MM.1S (cell line): ENCODE measurements at regions not wholly inside any gene's neighbourhood (a gene's known extent, or its start where the extent isn't known, plus 50 kb on each side); places are given as distances from the start of the nearest gene placed in this dataset.

ENCODE experiments used
- CTCF ChIP-seq: fragments of 300-600 bp; sonication (generic); IDR thresholded peaks from 2 replicates; pipeline ENCODE4 v1.5.1; 2016; ENCODE audit warnings: antibody characterized with exemption, low read length, mixed read lengths
- EZH2 ChIP-seq: fragments of 300-600 bp; sonication (generic); optimal IDR thresholded peaks from 2 replicates; pipeline ENCODE3; 2017; ENCODE audit warnings: low read depth, mild to moderate bottlenecking, antibody characterized with exemption, low read length, mixed read lengths
- EZH2phosphoT487 ChIP-seq: fragments of 300-600 bp; sonication (generic); IDR thresholded peaks from 2 replicates; pipeline ENCODE4 v1.6.1; 2018; ENCODE audit warnings: antibody characterized with exemption, low read length

DNA sequence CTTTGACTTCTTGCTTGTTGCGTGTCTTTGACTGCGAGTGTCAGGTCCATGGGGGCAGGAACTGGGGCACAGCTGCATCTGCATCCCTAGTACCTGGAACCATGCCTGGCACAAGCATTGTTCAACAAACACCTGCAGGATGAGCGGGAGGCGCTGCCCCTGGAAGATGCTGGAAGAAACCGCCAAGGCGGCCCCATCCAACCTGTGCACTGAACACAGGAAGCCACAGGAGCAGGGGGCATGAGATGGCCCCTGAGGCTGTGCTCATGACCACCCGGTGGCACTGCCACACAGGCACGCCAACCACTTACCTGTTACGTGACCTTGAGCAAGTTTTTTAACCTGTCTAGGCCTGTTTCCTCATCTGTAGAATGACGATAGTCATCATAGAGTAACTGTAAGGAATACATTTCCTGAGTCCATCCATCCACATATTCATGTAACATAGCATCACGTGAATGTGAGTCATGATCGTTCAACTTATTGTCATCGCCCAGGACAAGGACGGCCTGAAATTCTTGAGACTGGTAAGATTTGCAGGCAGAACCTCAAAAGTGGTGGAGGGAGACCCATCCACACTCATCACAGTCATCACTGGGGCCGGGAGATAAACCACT is 374.2 kb downstream of the PREX1 start:
- TF ChIP-seq CTCF (no peak), EZH2phosphoT487 (no peak), EZH2 (no peak)
